CD1c-positive myeloid dendritic cell (primary cell): ENCODE measurements at regions not wholly inside any gene's neighbourhood (a gene's known extent, or its start where the extent isn't known, plus 50 kb on each side); places are given as distances from the start of the nearest gene placed in this dataset.

Experiments used
- DNase-seq: peaks from one replicate; pipeline ENCODE4 v3.0.0-alpha.2; 2016; ENCODE audit errors: extremely low spot score

GRCh38 chr6:4616311-4616710 lies 159.9 kb upstream of the CDYL start:
- no peak for DNase-seq

- no peak for DNase-seq
These were observed 160.3 kb upstream of the CDYL start for GRCh38 chr6:4615891-4616290.

GRCh38 chr6:4615231-4615630 lies 161.0 kb upstream of the CDYL start:
- DNase-seq, result no peak

- no peak for DNase-seq
These were observed 161.6 kb upstream of the CDYL start for GRCh38 chr6:4614637-4615036.

GRCh38 chr6:4613795-4614194 lies 162.4 kb upstream of the CDYL start:
- no peak for DNase-seq

- no peak for DNase-seq
These were observed 162.8 kb upstream of the CDYL start for GRCh38 chr6:4613381-4613780.

- no peak for DNase-seq
These were observed 163.5 kb upstream of the CDYL start for GRCh38 chr6:4612636-4613171.

- DNase-seq, result no peak
These were observed 164.6 kb upstream of the CDYL start for GRCh38 chr6:4611429-4612129.

GRCh38 chr6:4610256-4610655 lies 165.9 kb upstream of the CDYL start:
- no peak for DNase-seq

GRCh38 chr6:4608361-4609115 lies 167.7 kb upstream of the CDYL start:
- DNase-seq, result no peak

GRCh38 chr6:4607793-4608192 lies 168.4 kb upstream of the CDYL start:
- DNase-seq, result no peak

GRCh38 chr6:4606821-4607704 lies 169.1 kb upstream of the CDYL start:
- DNase-seq, result no peak

- DNase-seq, result no peak
These were observed 170.2 kb upstream of the CDYL start for GRCh38 chr6:4606016-4606415.

GRCh38 chr6:4603856-4604369 lies 172.3 kb upstream of the CDYL start:
- DNase-seq, result no peak

GRCh38 chr6:4603291-4603690 lies 172.9 kb upstream of the CDYL start:
- DNase-seq, result peak; percentile 88

GRCh38 chr6:4599924-4600323 lies 176.3 kb upstream of the CDYL start:
- DNase-seq, result no peak

GRCh38 chr6:4598384-4598995 lies 177.7 kb upstream of the CDYL start:
- peak; percentile 45 for DNase-seq

GRCh38 chr6:4593951-4594350 lies 182.3 kb upstream of the CDYL start:
- DNase-seq, result peak; percentile 77

GRCh38 chr6:4592026-4592425 lies 184.2 kb upstream of the CDYL start:
- no peak for DNase-seq

GRCh38 chr6:4591218-4591617 lies 185.0 kb upstream of the CDYL start:
- no peak for DNase-seq

GRCh38 chr6:4589295-4589694 lies 186.9 kb upstream of the CDYL start:
- DNase-seq, result no peak

- DNase-seq, result no peak
These were observed 187.6 kb upstream of the CDYL start for GRCh38 chr6:4588581-4588980.
